ENCODE measurements at regions not wholly inside any gene's neighbourhood (a gene's known extent, or its start where the extent isn't known, plus 50 kb on each side); places are given as distances from the start of the nearest gene placed in this dataset.

DNA sequence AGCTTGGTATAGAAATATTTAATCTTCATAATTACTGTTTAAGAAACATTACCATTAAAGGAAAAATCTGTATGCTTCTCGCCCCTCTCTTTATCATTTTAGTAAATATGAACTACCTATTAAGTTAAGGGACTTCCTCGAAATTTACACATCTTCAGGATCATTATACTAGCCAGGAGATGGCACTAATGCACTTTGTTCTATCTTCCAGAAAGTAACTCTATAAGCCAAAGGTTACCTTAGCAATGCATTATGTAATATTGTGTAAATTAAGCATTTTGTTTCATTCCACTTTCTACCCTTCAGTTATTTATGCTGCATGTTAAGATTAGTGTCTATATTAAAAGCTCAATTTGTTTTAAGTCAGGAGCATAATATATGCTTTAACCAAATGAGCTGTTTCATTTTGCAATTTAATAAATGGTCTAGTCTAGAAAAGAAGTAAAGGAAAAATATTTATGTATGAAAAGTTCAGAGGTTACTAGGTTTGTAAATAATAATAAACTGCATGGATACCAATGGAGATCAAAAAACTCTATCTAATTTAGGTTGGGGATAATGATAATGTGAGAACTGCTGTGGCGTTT lies 128.5 kb downstream of the ANKRD7 start:
- no peaks in the 10 kb centered on the region for H4K20me1 ChIP-seq (ENCODE audit: control insufficient read depth, insufficient read depth, low read depth, low read length)
- H3K79me2 ChIP-seq (ENCODE audit: control insufficient read depth, low read length): no peaks in the 10 kb centered on the region
- H3K36me3 ChIP-seq (ENCODE audit: control insufficient read depth, low read length): no peaks in the 10 kb centered on the region
- peaks cover 37% of the 10 kb centered on the region for H3K4me1 ChIP-seq (ENCODE audit: control insufficient read depth, low read length)
- H3K4me2 ChIP-seq (ENCODE audit: low read length): no peak overlapping the region
- H3K9me3 ChIP-seq (ENCODE audit: control insufficient read depth, insufficient read depth, low read length): peaks cover 6% of the 10 kb centered on the region; the same call in 1 of the 2 replicates
- H3K9me2 ChIP-seq (replicated peaks; ENCODE audit: control insufficient read depth, low read length): no peaks in the 10 kb centered on the region
- H3K27ac ChIP-seq (ENCODE audit: low read depth, low read length): no peak overlapping the region
- H3K4me3 ChIP-seq (ENCODE audit: low read length): no peak overlapping the region
- H3K27me3 ChIP-seq (ENCODE audit: control insufficient read depth, low read length): no peaks in the 10 kb centered on the region
- H3F3A ChIP-seq (ENCODE audit: control insufficient read depth, insufficient read depth): peaks cover 6% of the 10 kb centered on the region; the same call in 1 of the 2 replicates
- TF ChIP-seq EZH2phosphoT487 (IDR thresholded peaks at IDR 0.05; ENCODE audit: borderline replicate concordance, low read length): no peak
- TF ChIP-seq, protein P1, sequence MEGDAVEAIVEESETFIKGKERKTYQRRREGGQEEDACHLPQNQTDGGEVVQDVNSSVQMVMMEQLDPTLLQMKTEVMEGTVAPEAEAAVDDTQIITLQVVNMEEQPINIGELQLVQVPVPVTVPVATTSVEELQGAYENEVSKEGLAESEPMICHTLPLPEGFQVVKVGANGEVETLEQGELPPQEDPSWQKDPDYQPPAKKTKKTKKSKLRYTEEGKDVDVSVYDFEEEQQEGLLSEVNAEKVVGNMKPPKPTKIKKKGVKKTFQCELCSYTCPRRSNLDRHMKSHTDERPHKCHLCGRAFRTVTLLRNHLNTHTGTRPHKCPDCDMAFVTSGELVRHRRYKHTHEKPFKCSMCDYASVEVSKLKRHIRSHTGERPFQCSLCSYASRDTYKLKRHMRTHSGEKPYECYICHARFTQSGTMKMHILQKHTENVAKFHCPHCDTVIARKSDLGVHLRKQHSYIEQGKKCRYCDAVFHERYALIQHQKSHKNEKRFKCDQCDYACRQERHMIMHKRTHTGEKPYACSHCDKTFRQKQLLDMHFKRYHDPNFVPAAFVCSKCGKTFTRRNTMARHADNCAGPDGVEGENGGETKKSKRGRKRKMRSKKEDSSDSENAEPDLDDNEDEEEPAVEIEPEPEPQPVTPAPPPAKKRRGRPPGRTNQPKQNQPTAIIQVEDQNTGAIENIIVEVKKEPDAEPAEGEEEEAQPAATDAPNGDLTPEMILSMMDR (IDR thresholded peaks at IDR 0.05; ENCODE audit: low read depth, low read length, poor library complexity, severe bottlenecking): peak; percentile 61

- Histone ChIP-seq H3K27ac (ENCODE audit: low read depth, low read length) (no peak overlapping the region), H3K9me2 (replicated peaks; ENCODE audit: control insufficient read depth, low read length) (no peaks in the 10 kb centered on the region), H4K20me1 (ENCODE audit: control insufficient read depth, insufficient read depth, low read depth, low read length) (no peaks in the 10 kb centered on the region), H3K79me2 (ENCODE audit: control insufficient read depth, low read length) (no peaks in the 10 kb centered on the region), H3K9me3 (ENCODE audit: control insufficient read depth, insufficient read depth, low read length) (no peaks in the 10 kb centered on the region), H3K27me3 (ENCODE audit: control insufficient read depth, low read length) (no peaks in the 10 kb centered on the region; the same call in 1 of the 2 replicates), H3K4me2 (ENCODE audit: low read length) (no peak overlapping the region), H3K36me3 (ENCODE audit: control insufficient read depth, low read length) (no peaks in the 10 kb centered on the region), H3K4me1 (ENCODE audit: control insufficient read depth, low read length) (no peaks in the 10 kb centered on the region), H3F3A (ENCODE audit: control insufficient read depth, insufficient read depth) (no peaks in the 10 kb centered on the region), H3K4me3 (ENCODE audit: low read length) (no peak overlapping the region)
- TF ChIP-seq, protein P1 (IDR thresholded peaks at IDR 0.05; ENCODE audit: low read depth, low read length, poor library complexity, severe bottlenecking): no peak
- TF ChIP-seq EZH2phosphoT487 (IDR thresholded peaks at IDR 0.05; ENCODE audit: borderline replicate concordance, low read length): no peak
Observed at GRCh38 chr7:118366363-118366762, 141.9 kb downstream of the ANKRD7 start.

GRCh38 chr7:118368958-118369357 lies 144.5 kb downstream of the ANKRD7 start:
- no peaks in the 10 kb centered on the region for H3K9me2 ChIP-seq (replicated peaks; ENCODE audit: control insufficient read depth, low read length)
- H3K4me2 ChIP-seq (ENCODE audit: low read length): no peak overlapping the region
- peaks cover 10% of the 10 kb centered on the region for H3K4me1 ChIP-seq (ENCODE audit: control insufficient read depth, low read length)
- H3K9me3 ChIP-seq (ENCODE audit: control insufficient read depth, insufficient read depth, low read length): no peaks in the 10 kb centered on the region
- no peaks in the 10 kb centered on the region for H3K36me3 ChIP-seq (ENCODE audit: control insufficient read depth, low read length)
- H4K20me1 ChIP-seq (ENCODE audit: control insufficient read depth, insufficient read depth, low read depth, low read length): no peaks in the 10 kb centered on the region
- no peaks in the 10 kb centered on the region; the same call in 1 of the 2 replicates for H3K27me3 ChIP-seq (ENCODE audit: control insufficient read depth, low read length)
- H3K27ac ChIP-seq (ENCODE audit: low read depth, low read length): no peak overlapping the region
- no peaks in the 10 kb centered on the region for H3K79me2 ChIP-seq (ENCODE audit: control insufficient read depth, low read length)
- no peaks in the 10 kb centered on the region for H3F3A ChIP-seq (ENCODE audit: control insufficient read depth, insufficient read depth)
- H3K4me3 ChIP-seq (ENCODE audit: low read length): no peak overlapping the region
- TF ChIP-seq, protein P1 (IDR thresholded peaks at IDR 0.05; ENCODE audit: low read depth, low read length, poor library complexity, severe bottlenecking): no peak
- no peak for TF ChIP-seq EZH2phosphoT487 (IDR thresholded peaks at IDR 0.05; ENCODE audit: borderline replicate concordance, low read length)

Data from DOHH2 (cell line).